ENCODE measurements at regions not wholly inside any gene's neighbourhood (a gene's known extent, or its start where the extent isn't known, plus 50 kb on each side); places are given as distances from the start of the nearest gene placed in this dataset.
A peak's percentile ranks its signal among the peaks of the same experiment; 100 is the strongest.

DNA sequence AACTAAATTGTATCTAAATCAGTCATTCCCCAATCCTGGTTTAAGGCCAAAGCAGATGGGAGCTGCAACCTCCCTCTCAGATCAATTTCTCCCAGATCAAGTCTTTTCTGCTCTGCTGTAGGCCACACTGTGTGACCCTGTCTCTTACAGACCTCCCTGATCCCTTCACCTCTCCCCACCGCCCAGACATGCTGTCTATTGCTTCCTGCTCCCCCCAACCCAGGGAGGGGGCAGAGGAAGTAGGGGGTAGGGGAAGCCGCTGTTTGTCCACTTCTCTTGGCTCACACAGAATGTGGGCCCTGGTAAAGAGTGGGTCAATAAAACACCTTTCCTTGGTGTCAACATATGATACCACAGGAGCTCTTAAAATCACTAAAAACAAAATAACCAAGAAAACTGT is 226.3 kb downstream of the ENC1 start:
- ATAC-seq (no peak), DNase-seq (no peak)
- intact Hi-C loops (cut with DNase I, micrococcal nuclease), result no loop called here
- Histone ChIP-seq H3K36me3 (ENCODE audit: low read depth) (no peaks in the 10 kb centered on the region), H3K9me3 (no peaks in the 10 kb centered on the region), H3K4me1 (ENCODE audit: low read depth) (peaks cover 10% of the 10 kb centered on the region), H3K4me3 (no peak overlapping the region)
- TF ChIP-seq, protein P1, sequence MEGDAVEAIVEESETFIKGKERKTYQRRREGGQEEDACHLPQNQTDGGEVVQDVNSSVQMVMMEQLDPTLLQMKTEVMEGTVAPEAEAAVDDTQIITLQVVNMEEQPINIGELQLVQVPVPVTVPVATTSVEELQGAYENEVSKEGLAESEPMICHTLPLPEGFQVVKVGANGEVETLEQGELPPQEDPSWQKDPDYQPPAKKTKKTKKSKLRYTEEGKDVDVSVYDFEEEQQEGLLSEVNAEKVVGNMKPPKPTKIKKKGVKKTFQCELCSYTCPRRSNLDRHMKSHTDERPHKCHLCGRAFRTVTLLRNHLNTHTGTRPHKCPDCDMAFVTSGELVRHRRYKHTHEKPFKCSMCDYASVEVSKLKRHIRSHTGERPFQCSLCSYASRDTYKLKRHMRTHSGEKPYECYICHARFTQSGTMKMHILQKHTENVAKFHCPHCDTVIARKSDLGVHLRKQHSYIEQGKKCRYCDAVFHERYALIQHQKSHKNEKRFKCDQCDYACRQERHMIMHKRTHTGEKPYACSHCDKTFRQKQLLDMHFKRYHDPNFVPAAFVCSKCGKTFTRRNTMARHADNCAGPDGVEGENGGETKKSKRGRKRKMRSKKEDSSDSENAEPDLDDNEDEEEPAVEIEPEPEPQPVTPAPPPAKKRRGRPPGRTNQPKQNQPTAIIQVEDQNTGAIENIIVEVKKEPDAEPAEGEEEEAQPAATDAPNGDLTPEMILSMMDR (IDR thresholded peaks at IDR 0.05), result no peak

DNA sequence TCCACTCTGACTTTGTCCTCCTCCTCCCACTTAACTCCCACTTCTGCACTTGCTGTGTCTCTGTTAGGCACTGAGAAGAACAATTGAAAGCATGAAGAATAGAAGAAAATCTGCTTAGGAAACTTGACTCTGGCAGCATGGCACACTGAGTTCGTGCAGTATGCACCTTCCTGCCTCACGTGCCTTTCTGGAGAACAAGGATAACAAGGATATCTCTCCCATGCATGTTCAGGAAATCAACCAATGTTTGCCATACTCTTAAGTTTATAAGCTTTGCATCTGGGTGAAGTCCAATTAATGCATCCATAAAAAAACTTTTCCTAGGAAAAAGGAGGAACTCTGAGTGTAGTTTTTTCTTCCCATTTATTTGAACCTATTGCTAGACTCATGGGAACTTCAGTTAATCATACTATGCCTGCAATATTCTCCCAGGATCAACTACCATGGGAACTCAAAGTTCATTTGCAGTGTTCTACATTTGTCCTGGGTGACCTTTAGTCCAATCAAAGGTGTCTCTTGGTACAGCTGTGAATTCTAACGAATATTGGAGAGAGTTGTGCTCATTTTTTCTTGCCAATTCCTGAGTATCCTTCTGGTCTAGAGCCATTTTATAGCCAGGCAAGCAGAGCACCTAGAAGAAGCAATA is 227.0 kb downstream of the ENC1 start:
- Histone ChIP-seq H3K9me3 (no peaks in the 10 kb centered on the region), H3K4me3 (no peak overlapping the region), H3K36me3 (ENCODE audit: low read depth) (no peaks in the 10 kb centered on the region), H3K4me1 (ENCODE audit: low read depth) (peaks cover 14% of the 10 kb centered on the region)
- intact Hi-C loops (cut with DNase I, micrococcal nuclease), result no loop called here
- TF ChIP-seq, protein P1 (IDR thresholded peaks at IDR 0.05), result no peak
- ATAC-seq (peak; percentile 76), DNase-seq (no peak)

DNA sequence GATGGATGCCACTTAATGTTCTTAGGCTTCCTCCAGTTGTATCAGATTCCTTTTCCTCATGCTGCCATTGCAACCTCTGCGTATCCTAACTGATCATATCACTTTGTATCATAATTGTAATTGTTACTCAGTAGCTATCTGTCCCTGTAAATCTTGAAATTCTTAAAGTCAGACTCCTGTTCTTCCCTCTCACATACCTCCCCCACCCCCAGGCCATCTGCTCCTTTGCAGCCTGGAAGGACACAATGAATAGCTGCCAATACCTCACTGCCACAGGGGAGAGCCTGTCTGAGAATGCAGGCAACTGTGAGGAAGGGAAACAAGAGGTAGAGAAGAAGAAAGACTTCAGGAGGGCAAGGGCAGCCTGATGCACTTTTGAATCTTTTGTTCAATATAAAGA is 228.5 kb downstream of the ENC1 start:
- TF ChIP-seq, protein P1 (IDR thresholded peaks at IDR 0.05), result no peak
- intact Hi-C loops (cut with DNase I, micrococcal nuclease), result no loop called here
- ATAC-seq, result no peak
- H3K9me3 ChIP-seq, result no peaks in the 10 kb centered on the region
- H3K4me3 ChIP-seq, result no peak overlapping the region
- H3K36me3 ChIP-seq (ENCODE audit: low read depth), result no peaks in the 10 kb centered on the region
- H3K4me1 ChIP-seq (ENCODE audit: low read depth), result peaks cover 16% of the 10 kb centered on the region
- no peak for DNase-seq

DNA sequence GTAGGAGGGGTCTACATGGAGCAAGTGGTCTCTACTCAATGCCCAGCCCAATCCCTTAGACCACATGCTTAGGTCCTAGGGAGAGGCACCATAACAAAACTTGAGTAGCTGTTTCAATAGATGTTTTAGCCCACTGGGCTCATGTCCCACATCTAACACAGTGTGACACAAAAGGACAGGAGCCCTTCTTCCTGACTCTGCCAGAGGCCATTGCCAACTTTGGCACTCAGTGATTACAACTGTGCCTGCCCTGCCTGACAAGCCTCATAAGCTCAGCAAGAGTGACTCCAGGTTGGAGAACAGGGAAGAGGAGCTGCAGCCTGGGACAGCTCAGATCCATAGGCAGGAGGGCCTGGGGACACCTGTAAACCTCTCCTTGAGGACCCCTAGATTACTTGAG is 230.8 kb downstream of the ENC1 start:
- DNase-seq, result no peak
- Histone ChIP-seq H3K36me3 (ENCODE audit: low read depth) (no peaks in the 10 kb centered on the region), H3K4me3 (no peak overlapping the region), H3K9me3 (no peaks in the 10 kb centered on the region), H3K4me1 (ENCODE audit: low read depth) (peaks cover 10% of the 10 kb centered on the region)
- no peak for ATAC-seq
- intact Hi-C loops (cut with DNase I, micrococcal nuclease), result no loop called here
- TF ChIP-seq, protein P1 (IDR thresholded peaks at IDR 0.05), result no peak

DNA sequence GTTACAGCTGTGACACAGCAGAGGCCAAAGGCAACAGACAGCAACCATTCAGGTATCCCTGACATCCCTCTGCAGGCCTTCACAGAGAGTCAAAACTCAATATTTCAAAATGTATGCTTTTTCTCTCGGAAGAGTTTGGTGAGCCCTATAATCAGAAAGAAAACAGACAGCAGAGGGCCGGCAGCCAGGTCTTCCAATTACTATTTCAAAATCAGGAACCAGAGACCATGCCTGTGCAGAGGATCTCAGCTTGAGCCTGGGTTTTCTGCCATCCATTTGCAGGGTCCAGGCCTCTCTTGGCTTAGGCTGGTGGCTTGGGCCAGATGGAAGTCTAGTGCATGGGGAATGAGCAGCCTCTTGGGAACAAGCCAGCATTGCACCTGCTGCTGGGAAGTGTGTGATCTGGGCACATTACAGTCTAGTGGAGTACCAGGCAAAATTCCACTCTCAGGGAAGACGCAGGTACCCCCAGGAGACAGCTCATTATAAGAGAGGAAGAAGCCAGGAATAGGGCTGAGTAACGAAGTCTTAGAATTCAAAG is 231.3 kb downstream of the ENC1 start:
- ATAC-seq (peak; percentile 35), DNase-seq (no peak)
- intact Hi-C loops (cut with DNase I, micrococcal nuclease), result no loop called here

More for the DNA sequence above, 231.3 kb downstream of the ENC1 start:
- Histone ChIP-seq H3K4me1 (ENCODE audit: low read depth) (peaks cover 15% of the 10 kb centered on the region), H3K36me3 (ENCODE audit: low read depth) (no peaks in the 10 kb centered on the region), H3K4me3 (no peak overlapping the region), H3K9me3 (no peaks in the 10 kb centered on the region)
- TF ChIP-seq, protein P1 (IDR thresholded peaks at IDR 0.05), result no peak
